ENCODE measurements at regions not wholly inside any gene's neighbourhood (a gene's known extent, or its start where the extent isn't known, plus 50 kb on each side); places are given as distances from the start of the nearest gene placed in this dataset.
A peak's percentile ranks its signal among the peaks of the same experiment; 100 is the strongest.

DNA sequence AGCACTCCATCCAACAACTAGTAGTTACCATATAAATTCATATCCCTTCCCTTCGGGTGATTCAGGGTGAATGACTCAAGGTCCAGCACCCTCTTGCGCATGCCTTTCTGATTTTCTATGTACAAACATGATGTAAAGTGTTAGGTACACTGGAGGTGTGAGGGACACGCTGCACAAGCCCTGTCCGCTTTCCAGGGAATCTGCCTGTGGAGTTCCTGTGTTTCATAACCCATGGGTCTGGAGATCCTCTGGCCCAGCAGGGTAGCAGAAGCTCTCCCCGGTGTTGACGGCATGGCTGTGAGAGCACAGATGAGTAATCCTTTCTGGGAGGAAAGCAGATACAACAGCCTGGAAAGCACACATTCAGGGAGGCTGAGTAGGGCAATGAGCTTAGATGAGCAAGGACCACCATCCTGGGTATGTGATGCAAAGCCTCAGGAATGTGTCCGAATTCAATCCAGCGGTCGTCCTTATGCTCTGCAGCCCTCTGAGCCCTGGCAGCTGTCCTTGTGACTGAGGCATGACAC is 142.9 kb upstream of the TP63 start:
- Histone ChIP-seq H2AFZ (ENCODE audit: low read length) (no peak overlapping the region), H3K9ac (ENCODE audit: insufficient read depth, low read length) (no peak overlapping the region), H3K4me2 (ENCODE audit: extremely low read depth, insufficient read depth, low read length) (no peak overlapping the region), H3K79me2 (ENCODE audit: control insufficient read depth, insufficient read depth, low read length) (no peaks in the 10 kb centered on the region), H3K36me3 (ENCODE audit: control insufficient read depth, insufficient read depth, low read length) (no peaks in the 10 kb centered on the region), H3K27ac (ENCODE audit: insufficient read depth, low read length) (no peak overlapping the region), H3K4me1 (ENCODE audit: control insufficient read depth, extremely low read depth, insufficient read depth, low read length) (no peaks in the 10 kb centered on the region), H3K4me3 (replicated peaks in 1 of 4; ENCODE audit: control extremely low read depth in 1 of 4, insufficient read depth in 1 of 4, low read depth in 3 of 4, low read length in 4 of 4) (no peak overlapping the region), H3K9me3 (ENCODE audit: control insufficient read depth, insufficient read depth, low read depth, low read length) (no peaks in the 10 kb centered on the region), H4K20me1 (ENCODE audit: control insufficient read depth, extremely low read depth, insufficient read depth, low read length) (no peaks in the 10 kb centered on the region), H3K27me3 (ENCODE audit: control insufficient read depth, insufficient read depth, low read length) (no peaks in the 10 kb centered on the region)
- TF ChIP-seq, protein P1, sequence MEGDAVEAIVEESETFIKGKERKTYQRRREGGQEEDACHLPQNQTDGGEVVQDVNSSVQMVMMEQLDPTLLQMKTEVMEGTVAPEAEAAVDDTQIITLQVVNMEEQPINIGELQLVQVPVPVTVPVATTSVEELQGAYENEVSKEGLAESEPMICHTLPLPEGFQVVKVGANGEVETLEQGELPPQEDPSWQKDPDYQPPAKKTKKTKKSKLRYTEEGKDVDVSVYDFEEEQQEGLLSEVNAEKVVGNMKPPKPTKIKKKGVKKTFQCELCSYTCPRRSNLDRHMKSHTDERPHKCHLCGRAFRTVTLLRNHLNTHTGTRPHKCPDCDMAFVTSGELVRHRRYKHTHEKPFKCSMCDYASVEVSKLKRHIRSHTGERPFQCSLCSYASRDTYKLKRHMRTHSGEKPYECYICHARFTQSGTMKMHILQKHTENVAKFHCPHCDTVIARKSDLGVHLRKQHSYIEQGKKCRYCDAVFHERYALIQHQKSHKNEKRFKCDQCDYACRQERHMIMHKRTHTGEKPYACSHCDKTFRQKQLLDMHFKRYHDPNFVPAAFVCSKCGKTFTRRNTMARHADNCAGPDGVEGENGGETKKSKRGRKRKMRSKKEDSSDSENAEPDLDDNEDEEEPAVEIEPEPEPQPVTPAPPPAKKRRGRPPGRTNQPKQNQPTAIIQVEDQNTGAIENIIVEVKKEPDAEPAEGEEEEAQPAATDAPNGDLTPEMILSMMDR (conservative IDR thresholded peaks at IDR 0.05 in 1 of 2, IDR thresholded peaks at IDR 0.05 in 1 of 2; ENCODE audit: low read depth in 1 of 2, low read length in 2 of 2), result no peak
- TF ChIP-seq EZH2 (IDR thresholded peaks at IDR 0.05; ENCODE audit: low read length, missing control alignments), result no peak
- peak; percentile 1 to 72 for DNase-seq (ENCODE audit: low read depth in 2 of 2)

DNA sequence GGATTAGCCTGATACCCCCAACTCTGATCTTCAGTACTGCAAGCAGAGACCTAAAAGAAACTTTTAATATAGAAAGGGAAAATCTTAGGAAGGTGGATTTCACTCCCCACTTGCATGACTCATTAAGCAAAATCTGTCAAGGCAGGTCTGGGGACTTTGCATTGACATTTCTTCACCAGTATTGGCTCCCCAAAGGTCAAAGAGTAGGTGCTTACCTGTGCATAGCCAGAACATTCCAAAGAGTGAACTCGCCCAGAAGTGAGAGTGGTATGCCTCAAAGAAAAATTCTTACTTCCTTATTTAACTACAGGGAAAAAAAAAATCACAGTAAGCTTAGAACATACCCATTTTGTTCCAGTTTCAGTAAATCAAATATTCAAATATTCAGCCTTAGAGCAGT is 140.9 kb upstream of the TP63 start:
- H3K79me2 ChIP-seq (ENCODE audit: control insufficient read depth, insufficient read depth, low read length), result no peaks in the 10 kb centered on the region

DNA sequence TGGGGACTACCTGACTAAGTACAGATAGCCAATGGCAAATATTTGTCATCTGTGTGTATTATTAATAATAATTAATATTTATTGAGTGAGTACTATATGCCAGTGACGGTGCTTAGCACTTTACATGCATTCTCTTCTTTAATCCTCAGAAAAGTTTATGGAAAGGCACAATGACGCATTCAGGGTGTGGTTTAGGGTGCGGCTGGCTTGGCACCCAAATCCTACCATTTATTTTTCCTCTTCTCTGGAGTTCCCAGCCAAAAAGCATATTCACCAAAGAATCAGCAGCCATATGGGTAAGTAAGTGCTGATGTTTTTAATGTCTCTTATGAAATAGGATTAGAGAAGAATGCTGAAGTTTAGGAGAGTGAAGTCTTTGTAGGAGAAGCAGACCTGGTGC is 140.4 kb upstream of the TP63 start:
- TF ChIP-seq EZH2 (IDR thresholded peaks at IDR 0.05; ENCODE audit: low read length, missing control alignments), result no peak
- TF ChIP-seq, protein P1 (conservative IDR thresholded peaks at IDR 0.05 in 1 of 2, IDR thresholded peaks at IDR 0.05 in 1 of 2; ENCODE audit: low read depth in 1 of 2, low read length in 2 of 2), result no peak
- Histone ChIP-seq H3K79me2 (ENCODE audit: control insufficient read depth, insufficient read depth, low read length) (no peaks in the 10 kb centered on the region), H3K27ac (ENCODE audit: insufficient read depth, low read length) (no peak overlapping the region), H3K4me1 (ENCODE audit: control insufficient read depth, extremely low read depth, insufficient read depth, low read length) (no peaks in the 10 kb centered on the region), H2AFZ (ENCODE audit: low read length) (no peak overlapping the region), H3K9ac (ENCODE audit: insufficient read depth, low read length) (no peak overlapping the region), H3K4me2 (ENCODE audit: extremely low read depth, insufficient read depth, low read length) (no peak overlapping the region), H3K27me3 (ENCODE audit: control insufficient read depth, insufficient read depth, low read length) (no peaks in the 10 kb centered on the region), H3K4me3 (replicated peaks in 1 of 4; ENCODE audit: control extremely low read depth in 1 of 4, insufficient read depth in 1 of 4, low read depth in 3 of 4, low read length in 4 of 4) (no peak overlapping the region), H3K36me3 (ENCODE audit: control insufficient read depth, insufficient read depth, low read length) (no peaks in the 10 kb centered on the region), H4K20me1 (ENCODE audit: control insufficient read depth, extremely low read depth, insufficient read depth, low read length) (no peaks in the 10 kb centered on the region), H3K9me3 (ENCODE audit: control insufficient read depth, insufficient read depth, low read depth, low read length) (no peaks in the 10 kb centered on the region)
- DNase-seq (ENCODE audit: low read depth in 2 of 2), result no peak

More for the DNA sequence above, 140.9 kb upstream of the TP63 start:
- no peak for DNase-seq (ENCODE audit: low read depth in 2 of 2)
- Histone ChIP-seq H4K20me1 (ENCODE audit: control insufficient read depth, extremely low read depth, insufficient read depth, low read length) (no peaks in the 10 kb centered on the region), H3K4me1 (ENCODE audit: control insufficient read depth, extremely low read depth, insufficient read depth, low read length) (no peaks in the 10 kb centered on the region), H3K36me3 (ENCODE audit: control insufficient read depth, insufficient read depth, low read length) (no peaks in the 10 kb centered on the region), H3K4me3 (replicated peaks in 1 of 4; ENCODE audit: control extremely low read depth in 1 of 4, insufficient read depth in 1 of 4, low read depth in 3 of 4, low read length in 4 of 4) (no peak overlapping the region), H3K27ac (ENCODE audit: insufficient read depth, low read length) (no peak overlapping the region), H3K27me3 (ENCODE audit: control insufficient read depth, insufficient read depth, low read length) (no peaks in the 10 kb centered on the region), H2AFZ (ENCODE audit: low read length) (no peak overlapping the region), H3K9me3 (ENCODE audit: control insufficient read depth, insufficient read depth, low read depth, low read length) (no peaks in the 10 kb centered on the region), H3K9ac (ENCODE audit: insufficient read depth, low read length) (no peak overlapping the region), H3K4me2 (ENCODE audit: extremely low read depth, insufficient read depth, low read length) (no peak overlapping the region)
- TF ChIP-seq, protein P1 (conservative IDR thresholded peaks at IDR 0.05 in 1 of 2, IDR thresholded peaks at IDR 0.05 in 1 of 2; ENCODE audit: low read depth in 1 of 2, low read length in 2 of 2), result no peak
- TF ChIP-seq EZH2 (IDR thresholded peaks at IDR 0.05; ENCODE audit: low read length, missing control alignments), result no peak
